ENCODE measurements at regions not wholly inside any gene's neighbourhood (a gene's known extent, or its start where the extent isn't known, plus 50 kb on each side); places are given as distances from the start of the nearest gene placed in this dataset.

DNA sequence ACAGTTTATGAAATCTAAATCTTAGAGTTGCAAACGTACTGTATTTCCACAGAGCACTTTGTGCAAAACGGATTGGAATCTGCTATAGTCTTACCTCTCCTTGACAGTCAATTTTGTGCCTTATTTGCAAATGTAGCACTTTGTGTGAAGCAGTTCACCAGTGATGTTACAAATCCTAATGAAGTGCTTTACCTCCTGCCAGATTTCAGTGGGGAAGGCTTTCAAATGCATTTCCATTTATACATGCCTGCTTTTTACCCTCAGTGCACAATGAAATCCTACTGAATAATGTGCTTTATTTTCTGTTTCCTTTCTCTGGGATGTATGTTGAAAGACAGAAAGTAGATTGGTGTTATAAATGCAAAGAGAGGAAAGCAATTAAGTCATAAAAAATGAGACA is 2141.6 kb upstream of the C9orf72 start:
- 48 to 56% methylated on average over 2 of the region's 2 CpGs for WGBS, 2 donors
- TF ChIP-seq, protein P1, sequence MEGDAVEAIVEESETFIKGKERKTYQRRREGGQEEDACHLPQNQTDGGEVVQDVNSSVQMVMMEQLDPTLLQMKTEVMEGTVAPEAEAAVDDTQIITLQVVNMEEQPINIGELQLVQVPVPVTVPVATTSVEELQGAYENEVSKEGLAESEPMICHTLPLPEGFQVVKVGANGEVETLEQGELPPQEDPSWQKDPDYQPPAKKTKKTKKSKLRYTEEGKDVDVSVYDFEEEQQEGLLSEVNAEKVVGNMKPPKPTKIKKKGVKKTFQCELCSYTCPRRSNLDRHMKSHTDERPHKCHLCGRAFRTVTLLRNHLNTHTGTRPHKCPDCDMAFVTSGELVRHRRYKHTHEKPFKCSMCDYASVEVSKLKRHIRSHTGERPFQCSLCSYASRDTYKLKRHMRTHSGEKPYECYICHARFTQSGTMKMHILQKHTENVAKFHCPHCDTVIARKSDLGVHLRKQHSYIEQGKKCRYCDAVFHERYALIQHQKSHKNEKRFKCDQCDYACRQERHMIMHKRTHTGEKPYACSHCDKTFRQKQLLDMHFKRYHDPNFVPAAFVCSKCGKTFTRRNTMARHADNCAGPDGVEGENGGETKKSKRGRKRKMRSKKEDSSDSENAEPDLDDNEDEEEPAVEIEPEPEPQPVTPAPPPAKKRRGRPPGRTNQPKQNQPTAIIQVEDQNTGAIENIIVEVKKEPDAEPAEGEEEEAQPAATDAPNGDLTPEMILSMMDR (IDR thresholded peaks at IDR 0.05) = no peak
- no peak for TF ChIP-seq POLR2A (IDR thresholded peaks at IDR 0.05)
- DNase-seq (ENCODE audit: low spot score in 2 of 2) = no peak
- no peak overlapping the region for H3K4me3 ChIP-seq (ENCODE audit: low read depth, poor library complexity, severe bottlenecking)
- intact Hi-C loops (cut with DNase I; ENCODE audit: low total_unique reads) = no loop called here

DNA sequence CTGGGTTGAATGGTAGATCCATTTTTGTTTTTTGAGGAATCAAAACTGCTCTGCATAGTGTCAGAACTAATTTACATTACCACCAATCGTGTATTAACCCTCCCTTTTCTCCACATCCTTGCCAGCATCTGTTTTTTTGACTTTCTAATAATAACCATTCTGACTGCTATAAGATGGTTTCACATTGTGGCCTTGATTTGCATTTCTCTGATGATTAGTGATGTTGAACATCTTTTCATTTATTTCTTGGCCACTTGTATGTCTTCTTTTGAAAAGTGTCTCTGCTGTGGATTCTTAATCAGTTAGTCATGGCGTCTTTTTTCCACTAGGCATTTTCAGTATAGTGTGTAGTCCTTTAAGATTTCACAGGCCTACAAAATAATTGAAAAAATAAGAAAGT is 2144.3 kb upstream of the C9orf72 start:
- 61 to 68% methylated on average over 2 of the region's 2 CpGs for WGBS, 2 donors
- no peak for DNase-seq (ENCODE audit: low spot score in 2 of 2)
- no peak for TF ChIP-seq POLR2A (IDR thresholded peaks at IDR 0.05)
- TF ChIP-seq, protein P1 (IDR thresholded peaks at IDR 0.05) = no peak
- H3K4me3 ChIP-seq (ENCODE audit: low read depth, poor library complexity, severe bottlenecking) = no peak overlapping the region
- intact Hi-C loops (cut with DNase I; ENCODE audit: low total_unique reads) = no loop called here

DNA sequence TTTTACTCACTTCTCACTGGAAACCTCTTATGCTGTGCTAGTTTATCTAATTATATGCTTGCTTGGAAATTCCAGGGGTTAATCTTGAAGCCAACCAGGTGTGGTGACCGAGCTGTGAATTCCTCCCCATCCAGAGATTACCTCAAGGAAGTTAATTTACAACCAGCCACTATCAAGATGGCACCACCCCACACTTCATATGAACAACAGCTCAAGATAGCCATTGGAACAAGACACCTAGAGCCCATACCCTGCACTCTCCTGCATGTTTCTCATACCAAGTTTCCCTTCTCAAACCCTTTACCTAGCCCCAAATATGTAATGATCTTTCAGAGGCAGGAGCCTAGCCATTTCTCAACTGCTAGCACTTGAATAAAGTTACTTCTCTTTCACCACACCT is 2156.9 kb upstream of the C9orf72 start:
- intact Hi-C loops (cut with DNase I; ENCODE audit: low total_unique reads) = no loop called here
- no peak overlapping the region for H3K4me3 ChIP-seq (ENCODE audit: low read depth, poor library complexity, severe bottlenecking)
- TF ChIP-seq, protein P1 (IDR thresholded peaks at IDR 0.05) = no peak
- no peak for DNase-seq (ENCODE audit: low spot score in 2 of 2)
- WGBS, 2 donors = 36 to 47% methylated on average over 1 of the region's 1 CpG

DNA sequence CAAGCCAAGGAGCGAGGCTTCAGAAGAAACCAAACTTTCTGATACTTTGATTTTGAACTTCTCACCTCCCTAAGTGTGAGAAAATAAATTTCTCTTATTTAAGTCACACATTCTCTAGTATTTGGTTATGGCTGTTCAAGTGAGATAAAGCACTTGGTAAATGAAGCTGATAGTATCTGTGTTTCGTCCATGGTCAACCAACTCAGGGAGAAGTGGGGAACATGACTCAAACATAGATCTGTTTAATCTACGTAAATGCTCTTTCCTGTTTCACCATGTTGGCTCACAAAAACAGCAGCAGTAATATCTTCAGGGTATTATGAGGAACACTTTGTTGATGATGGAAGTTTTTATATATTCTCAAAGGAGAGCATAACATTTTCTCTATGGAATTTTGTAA is 2167.2 kb upstream of the C9orf72 start:
- intact Hi-C loops (cut with DNase I; ENCODE audit: low total_unique reads) = no loop called here
- no peak for DNase-seq (ENCODE audit: low spot score in 2 of 2)
- no peak for TF ChIP-seq POLR2A (IDR thresholded peaks at IDR 0.05)
- TF ChIP-seq, protein P1 (IDR thresholded peaks at IDR 0.05) = no peak
- no peak overlapping the region for H3K4me3 ChIP-seq (ENCODE audit: low read depth, poor library complexity, severe bottlenecking)
- WGBS, 2 donors = 66 to 79% methylated on average over 3 of the region's 3 CpGs

DNA sequence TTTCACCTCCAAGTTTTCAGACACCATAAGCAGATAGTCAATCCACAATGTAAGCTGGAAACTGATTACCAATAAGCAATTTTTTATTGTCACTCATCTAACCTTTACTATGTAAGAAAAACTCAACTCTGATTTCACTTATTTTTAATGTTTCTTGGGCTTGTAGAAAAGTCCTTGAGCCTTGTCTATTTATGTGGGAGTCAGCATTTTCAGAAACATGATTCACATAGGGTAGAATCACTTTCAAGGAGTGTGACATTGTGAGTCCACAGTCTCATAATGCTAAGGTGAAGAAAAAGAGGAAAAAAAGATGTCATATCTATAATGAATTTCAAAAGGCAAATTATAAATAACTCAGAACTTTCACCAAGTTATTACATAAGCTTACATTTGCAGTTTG is 2167.9 kb upstream of the C9orf72 start:
- intact Hi-C loops (cut with DNase I; ENCODE audit: low total_unique reads) = no loop called here
- no peak for TF ChIP-seq POLR2A (IDR thresholded peaks at IDR 0.05)
- TF ChIP-seq, protein P1 (IDR thresholded peaks at IDR 0.05) = no peak
- H3K4me3 ChIP-seq (ENCODE audit: low read depth, poor library complexity, severe bottlenecking) = no peak overlapping the region
- DNase-seq (ENCODE audit: low spot score in 2 of 2) = no peak

DNA sequence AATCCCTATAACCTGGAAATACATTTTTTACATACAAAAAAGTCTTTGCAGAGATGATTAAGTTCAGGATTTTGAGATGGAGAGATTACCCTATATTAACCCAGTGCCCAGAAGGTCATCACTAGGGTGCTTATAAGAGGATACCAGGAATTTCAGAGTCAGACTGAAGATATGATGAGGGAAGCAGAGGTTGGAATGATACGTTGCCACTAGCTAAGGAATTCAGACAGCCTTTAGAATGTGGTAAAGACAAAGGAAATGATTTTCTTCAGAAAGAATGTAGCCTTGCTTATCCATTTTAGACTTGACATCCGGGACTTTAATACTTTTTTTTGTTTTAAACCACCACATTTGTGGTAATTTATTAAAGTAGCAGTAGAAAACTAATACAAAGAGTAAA is 2176.8 kb upstream of the C9orf72 start:
- WGBS, 2 donors = 38 to 42% methylated on average over 2 of the region's 2 CpGs
- TF ChIP-seq, protein P1 (IDR thresholded peaks at IDR 0.05) = no peak
- no peak for TF ChIP-seq POLR2A (IDR thresholded peaks at IDR 0.05)
- DNase-seq (ENCODE audit: low spot score in 2 of 2) = no peak
- intact Hi-C loops (cut with DNase I; ENCODE audit: low total_unique reads) = no loop called here
- H3K4me3 ChIP-seq (ENCODE audit: low read depth, poor library complexity, severe bottlenecking) = no peak overlapping the region

All from lower leg skin (tissue), 4 donors.